Common myeloid progenitor, CD34-positive (primary cell): ENCODE measurements at regions not wholly inside any gene's neighbourhood (a gene's known extent, or its start where the extent isn't known, plus 50 kb on each side); places are given as distances from the start of the nearest gene placed in this dataset.

Experiments used
- CTCF ChIA-PET: fragments of 350-600 bp; sonication (Branson Sonifier 250); formaldehyde crosslinking; loops from one replicate; lab custom pipeline; 2021; ENCODE audit warnings: antibody characterized with exemption; lab: Charles Lee
- POLR2A ChIA-PET: fragments of 350-600 bp; sonication (Branson Sonifier 250); formaldehyde crosslinking; loops from one replicate; lab custom pipeline; 2021; ENCODE audit warnings: antibody characterized with exemption; lab: Charles Lee
- DNase-seq, 3 donors: peaks; one replicate each; pipeline versions ENCODE4 v3.0.0 to v3.0.0-alpha.2; 2013
- H3K27ac ChIP-seq, 2 experiments: 1 replicate in 1 of 2; 2 replicates in 1 of 2; pipeline ENCODE4 v1.7.0; 2013; ENCODE audit warnings: inconsistent platforms in 2 of 2, low read length in 2 of 2, mild to moderate bottlenecking in 2 of 2, low read depth in 1 of 2, moderate library complexity in 1 of 2; ENCODE audit not compliant: severe bottlenecking in 2 of 2, insufficient read depth in 1 of 2, poor library complexity in 1 of 2
- H3K27me3 ChIP-seq, 5 experiments: replicated peaks in 2 of 5; 1 replicate in 3 of 5; 2 replicates in 2 of 5; pipeline versions ENCODE4 v1.6.1 to v1.7.0; 2013; ENCODE audit warnings: low read length in 4 of 5, mild to moderate bottlenecking in 2 of 5, moderate library complexity in 2 of 5, inconsistent platforms in 1 of 5; ENCODE audit not compliant: insufficient read depth in 5 of 5, control insufficient read depth in 4 of 5
- H3K36me3 ChIP-seq, 4 experiments: 1 replicate in 2 of 4; 2 replicates in 2 of 4; pipeline versions ENCODE4 v1.6.1 to v1.7.0; 2013; ENCODE audit warnings: low read length in 3 of 4, control low read depth in 1 of 4, mild to moderate bottlenecking in 1 of 4; ENCODE audit not compliant: control insufficient read depth in 4 of 4, insufficient read depth in 4 of 4
- H3K4me1 ChIP-seq, 4 experiments: 1 replicate in 3 of 4; 2 replicates in 1 of 4; pipeline versions ENCODE4 v1.6.1 to v1.7.1; 2013; ENCODE audit warnings: low read length in 3 of 4, mild to moderate bottlenecking in 3 of 4, control low read depth in 1 of 4, inconsistent platforms in 1 of 4, moderate library complexity in 1 of 4; ENCODE audit not compliant: control insufficient read depth in 4 of 4, insufficient read depth in 4 of 4; ENCODE audit errors: control extremely low read depth in 1 of 4
- H3K4me3 ChIP-seq, 7 experiments: 1 replicate in 4 of 7; 2 replicates in 3 of 7; pipeline versions ENCODE4 v1.5.1 to v1.7.0; 2013; ENCODE audit warnings: mild to moderate bottlenecking in 7 of 7, low read length in 6 of 7, moderate library complexity in 6 of 7, inconsistent platforms in 2 of 7, low read depth in 2 of 7, control low read depth in 1 of 7; ENCODE audit not compliant: insufficient read depth in 4 of 7, control insufficient read depth in 1 of 7; ENCODE audit errors: extremely low read depth in 1 of 7
- H3K9me3 ChIP-seq, 5 experiments: 1 replicate in 4 of 5; 2 replicates in 1 of 5; pipeline versions ENCODE4 v1.6.1 to v1.7.1; 2013; ENCODE audit warnings: low read length in 4 of 5, mild to moderate bottlenecking in 2 of 5, inconsistent platforms in 1 of 5, low read depth in 1 of 5, moderate library complexity in 1 of 5; ENCODE audit not compliant: control insufficient read depth in 4 of 5, insufficient read depth in 2 of 5; ENCODE audit errors: control extremely low read depth in 1 of 5
- WGBS: methylation state at CpG from one replicate; pipeline ENCODE4 v1.1.5; 2013; ENCODE audit not compliant: insufficient coverage; 5-methylcytosine and 5-hydroxymethylcytosine counted together

DNA sequence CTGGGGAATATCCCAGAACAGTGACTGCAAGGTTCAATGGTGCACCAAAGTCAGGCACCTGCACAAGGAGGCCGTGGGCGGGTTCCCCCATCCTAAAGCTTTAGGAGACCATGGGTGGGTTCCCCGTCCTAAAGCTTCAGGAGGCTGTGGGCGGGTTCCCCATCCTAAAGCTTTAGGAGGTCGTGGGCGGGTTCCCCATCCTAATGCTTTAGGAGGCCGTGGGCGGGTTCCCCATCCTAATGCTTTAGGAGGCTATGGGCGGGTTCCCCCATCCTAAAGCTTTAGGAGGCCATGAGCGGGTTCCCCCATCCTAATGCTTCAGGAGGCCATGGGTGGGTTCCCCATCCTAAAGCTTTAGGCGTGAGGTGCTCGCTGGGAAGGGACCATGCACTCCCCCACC is 313.3 kb downstream of the FOXL1 start:
- Histone ChIP-seq H3K9me3 (peaks cover 0 to 1% (median 0%) of the 10 kb centered on the region in 5 experiments), H3K4me3 (no peak overlapping the region), H3K4me1 (peaks cover 0 to 6% (median 0%) of the 10 kb centered on the region in 4 experiments), H3K27me3 (peaks cover 0 to 27% (median 2%) of the 10 kb centered on the region in 5 experiments), H3K36me3 (no peaks in the 10 kb centered on the region), H3K27ac (no peak overlapping the region)
- ChIA-PET CTCF (no interaction called here), POLR2A (no interaction called here)
- 89% methylated on average over 12 of the region's 12 CpGs for WGBS
- no peak for DNase-seq

DNA sequence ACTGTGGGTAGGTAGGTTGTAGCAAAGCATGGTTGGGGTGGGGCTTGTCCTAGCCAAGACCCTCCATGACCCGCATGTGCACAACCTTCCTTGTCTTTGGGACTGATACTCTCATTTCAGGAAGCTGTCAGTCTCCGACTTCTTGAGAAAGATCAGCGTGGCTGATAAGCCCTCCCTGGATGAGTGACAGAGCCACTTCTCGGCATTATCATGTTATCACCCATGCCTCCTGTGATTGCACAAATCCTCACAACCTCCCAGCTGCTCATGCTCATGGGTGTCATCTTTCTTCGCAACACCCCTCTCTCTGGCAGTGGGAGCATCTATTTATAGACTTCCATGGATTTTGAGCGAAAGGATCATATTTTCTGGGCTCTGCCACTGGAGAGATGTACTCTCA is 314.2 kb downstream of the FOXL1 start:
- POLR2A ChIA-PET, result no interaction called here
- H3K27ac ChIP-seq, result no peak overlapping the region
- CTCF ChIA-PET, result no interaction called here
- peaks cover 0 to 6% (median 5%) of the 10 kb centered on the region in 5 experiments for H3K9me3 ChIP-seq
- H3K4me1 ChIP-seq, result peaks cover 0 to 6% (median 0%) of the 10 kb centered on the region in 4 experiments
- no peak overlapping the region for H3K4me3 ChIP-seq
- no peaks in the 10 kb centered on the region for H3K36me3 ChIP-seq
- WGBS, result 67% methylated on average over 6 of the region's 6 CpGs
- peaks cover 0 to 26% (median 2%) of the 10 kb centered on the region in 5 experiments for H3K27me3 ChIP-seq
- no peak for DNase-seq

DNA sequence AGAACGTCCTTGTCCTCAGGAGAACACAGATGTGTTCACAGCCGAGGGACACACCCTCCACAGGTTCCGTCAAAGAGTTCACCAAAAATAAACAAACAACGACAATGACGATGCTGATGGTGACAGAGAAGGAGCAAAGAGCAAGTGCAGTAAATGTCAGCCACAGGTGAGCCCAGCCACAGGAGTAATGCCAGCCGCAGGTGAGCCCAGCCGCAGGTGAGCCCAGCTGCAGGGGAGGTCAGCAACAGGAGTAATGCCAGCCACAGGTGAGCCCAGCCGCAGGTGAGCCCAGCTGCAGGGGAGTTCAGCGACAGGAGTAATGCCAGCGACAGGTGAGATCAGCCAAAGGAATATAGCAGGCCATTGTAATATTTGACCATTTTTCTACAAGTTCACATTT is 315.2 kb downstream of the FOXL1 start:
- CTCF ChIA-PET, result no interaction called here
- no peak overlapping the region for H3K4me3 ChIP-seq

DNA sequence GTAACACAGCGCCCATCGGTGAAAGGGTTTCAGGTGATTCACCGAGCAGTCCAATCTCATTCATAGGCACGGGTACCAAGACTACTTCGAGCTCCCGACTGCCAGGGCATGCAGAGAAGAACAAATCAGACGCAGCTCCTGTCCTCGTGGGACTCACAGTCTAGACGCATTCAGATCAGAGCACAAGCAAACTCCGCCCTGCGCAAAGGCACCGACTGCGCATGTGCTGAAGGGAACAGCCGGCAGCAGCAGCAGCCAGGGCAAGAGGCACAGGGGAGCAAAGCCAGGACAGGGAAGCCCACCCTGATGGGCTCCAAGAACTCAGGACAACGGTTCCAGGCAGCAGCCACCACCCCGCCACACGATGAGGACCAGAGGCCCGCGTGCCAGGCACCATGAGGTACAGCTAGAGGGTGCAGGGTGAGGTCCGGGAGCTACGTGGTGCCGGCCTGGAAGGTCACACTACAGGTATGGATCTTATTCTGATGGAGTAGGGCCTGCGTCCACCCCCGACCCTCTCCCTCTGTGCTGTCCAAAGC is 315.7 kb downstream of the FOXL1 start:
- H3K9me3 ChIP-seq, result peaks cover 0 to 12% (median 6%) of the 10 kb centered on the region in 5 experiments
- no peak overlapping the region for H3K4me3 ChIP-seq
- DNase-seq, result no peak
- POLR2A ChIA-PET, result no interaction called here
- H3K4me1 ChIP-seq, result peaks cover 0 to 6% (median 0%) of the 10 kb centered on the region in 4 experiments
- WGBS, result 96% methylated on average over 24 of the region's 24 CpGs
- CTCF ChIA-PET, result no interaction called here
- no peaks in the 10 kb centered on the region for H3K36me3 ChIP-seq
- no peak overlapping the region for H3K27ac ChIP-seq
- H3K27me3 ChIP-seq, result peaks cover 0 to 20% (median 2%) of the 10 kb centered on the region in 5 experiments

More for the DNA sequence above, 315.2 kb downstream of the FOXL1 start:
- H3K9me3 ChIP-seq, result peaks cover 0 to 10% (median 6%) of the 10 kb centered on the region in 5 experiments
- POLR2A ChIA-PET, result no interaction called here
- no peak overlapping the region for H3K27ac ChIP-seq
- peaks cover 0 to 6% (median 0%) of the 10 kb centered on the region in 4 experiments for H3K4me1 ChIP-seq
- H3K36me3 ChIP-seq, result no peaks in the 10 kb centered on the region
- 90% methylated on average over 8 of the region's 10 CpGs for WGBS
- DNase-seq, result no peak
- H3K27me3 ChIP-seq, result peaks cover 0 to 20% (median 2%) of the 10 kb centered on the region in 5 experiments

DNA sequence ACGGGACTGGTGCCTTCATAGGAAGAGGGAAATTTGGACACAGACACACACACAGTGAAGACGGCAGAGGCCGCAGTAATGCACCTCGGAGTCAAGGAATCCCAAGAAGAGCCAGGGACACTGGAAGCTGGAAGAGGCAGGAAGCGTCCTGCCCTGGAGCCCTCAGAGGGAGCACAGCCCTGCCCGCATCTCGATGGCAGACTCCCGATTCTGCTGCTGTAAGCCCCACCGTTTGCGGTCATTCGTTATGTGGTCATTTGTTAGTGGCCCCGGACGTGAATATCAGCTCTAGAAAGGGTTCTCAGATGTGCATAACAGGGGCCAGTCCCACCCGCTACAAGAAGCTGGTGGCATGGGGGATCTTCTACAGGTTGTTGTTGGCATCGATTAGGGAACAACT is 316.6 kb downstream of the FOXL1 start:
- DNase-seq, result no peak
- CTCF ChIA-PET, result no interaction called here
- Histone ChIP-seq H3K4me3 (no peak overlapping the region), H3K27me3 (peaks cover 0 to 20% (median 2%) of the 10 kb centered on the region in 5 experiments), H3K27ac (no peak overlapping the region), H3K9me3 (peaks cover 0 to 12% (median 6%) of the 10 kb centered on the region in 5 experiments), H3K36me3 (no peaks in the 10 kb centered on the region), H3K4me1 (peaks cover 0 to 6% (median 0%) of the 10 kb centered on the region in 4 experiments)
- POLR2A ChIA-PET, result no interaction called here
- 88% methylated on average over 12 of the region's 15 CpGs for WGBS

DNA sequence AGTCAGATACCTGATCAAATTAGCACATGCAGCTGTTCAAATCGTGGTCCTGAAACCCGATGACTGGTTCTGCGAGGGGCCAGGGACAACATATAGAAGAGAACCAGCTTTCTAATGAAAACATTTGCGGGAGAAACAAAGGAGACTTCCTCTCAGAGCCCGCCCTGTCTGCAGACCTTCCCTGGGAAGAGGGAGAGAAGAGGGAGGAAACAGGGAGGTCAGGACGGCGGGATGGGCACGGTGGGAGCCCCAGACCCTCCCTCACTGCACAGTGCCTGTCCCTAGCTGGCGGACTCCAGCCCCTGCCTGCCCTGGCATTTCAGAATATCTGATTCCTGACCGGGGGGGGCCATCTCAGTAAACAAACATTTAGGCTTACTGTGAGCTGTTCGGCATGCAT is 317.3 kb downstream of the FOXL1 start:
- no peak for DNase-seq
- Histone ChIP-seq H3K4me1 (peaks cover 0 to 6% (median 0%) of the 10 kb centered on the region in 4 experiments), H3K27ac (no peak overlapping the region), H3K9me3 (peaks cover 0 to 12% (median 6%) of the 10 kb centered on the region in 5 experiments), H3K27me3 (peaks cover 0 to 20% (median 2%) of the 10 kb centered on the region in 5 experiments), H3K4me3 (no peak overlapping the region), H3K36me3 (no peaks in the 10 kb centered on the region)
- CTCF ChIA-PET, result no interaction called here
- POLR2A ChIA-PET, result no interaction called here
- 58% methylated on average over 9 of the region's 11 CpGs for WGBS

DNA sequence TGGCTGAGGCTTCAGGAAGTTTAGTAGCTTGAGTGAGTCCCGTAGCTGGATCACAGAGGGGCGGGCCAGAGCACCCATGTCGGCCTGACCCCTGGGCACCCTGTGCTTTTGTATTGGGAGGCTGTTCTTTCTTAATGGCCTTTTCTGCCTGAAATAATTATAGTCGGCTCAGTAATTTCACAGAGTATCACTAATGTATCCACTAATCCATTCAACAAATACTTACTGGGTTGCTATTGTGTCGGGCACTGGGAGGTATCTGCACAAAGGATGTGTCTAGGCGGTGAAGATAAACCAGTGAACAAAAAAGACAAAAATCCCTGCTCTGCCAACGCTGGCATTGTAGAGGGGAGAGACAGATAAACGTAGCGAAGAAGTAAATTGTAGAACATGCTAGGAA is 318.6 kb downstream of the FOXL1 start:
- POLR2A ChIA-PET, result no interaction called here
- CTCF ChIA-PET, result no interaction called here
- peaks cover 0 to 12% (median 6%) of the 10 kb centered on the region in 5 experiments for H3K9me3 ChIP-seq
- H3K27ac ChIP-seq, result no peak overlapping the region
- no peak overlapping the region for H3K4me3 ChIP-seq
- H3K4me1 ChIP-seq, result no peaks in the 10 kb centered on the region
- H3K27me3 ChIP-seq, result peaks cover 0 to 20% (median 2%) of the 10 kb centered on the region in 5 experiments
- DNase-seq, result no peak
- WGBS, result 96% methylated on average over 5 of the region's 9 CpGs
- H3K36me3 ChIP-seq, result no peaks in the 10 kb centered on the region
